ENCODE measurements at regions not wholly inside any gene's neighbourhood (a gene's known extent, or its start where the extent isn't known, plus 50 kb on each side); places are given as distances from the start of the nearest gene placed in this dataset.

- TF ChIP-seq CTCF (IDR thresholded peaks at IDR 0.05) (no peak), POLR2A (IDR thresholded peaks at IDR 0.05) (no peak)
Measured at GRCh38 chr17:79219208-79219935, 144.7 kb downstream of the ENGASE start.

Data from body of pancreas (tissue), 4 donors.